PC-9 (cell line): ENCODE measurements at regions not wholly inside any gene's neighbourhood (a gene's known extent, or its start where the extent isn't known, plus 50 kb on each side); places are given as distances from the start of the nearest gene placed in this dataset.

Source experiments
- BruUV-seq: library from RNA; stranded (reverse); fragments of 400-500 nt; replicated peaks from 2 replicates; lab custom pipeline; 2021; lab: Mats Ljungman, UMichigan
- CTCF ChIA-PET: fragments of 300-600 bp; sonication (Branson Sonifier 250); formaldehyde crosslinking; loops from one replicate; lab custom pipeline; 2022; ENCODE audit warnings: antibody characterized with exemption; lab: Charles Lee
- POLR2A ChIA-PET: fragments of 300-600 bp; sonication (Branson Sonifier 250); formaldehyde crosslinking; loops from one replicate; lab custom pipeline; 2022; ENCODE audit warnings: antibody characterized with exemption; ENCODE audit not compliant: unreplicated experiment; lab: Charles Lee
- DNase-seq, 2 experiments: peaks; one replicate each; pipeline versions ENCODE4 v3.0.0 to v3.0.0-alpha.2; 2015 to 2022; ENCODE audit warnings: mixed read lengths in 1 of 2
- H2AFZ ChIP-seq: fragments of 200-600 bp; sonication (generic); 2 replicates; pipeline ENCODE4 v1.8.1; 2017; ENCODE audit warnings: antibody characterized with exemption
- H3F3A ChIP-seq: fragments of 200-600 bp; sonication (generic); 2 replicates; pipeline ENCODE4 v1.8.1; 2017; ENCODE audit warnings: antibody characterized with exemption, mild to moderate bottlenecking, low read depth; ENCODE audit not compliant: insufficient read depth
- H3K27ac ChIP-seq: fragments of 200-600 bp; sonication (generic); 2 replicates; pipeline ENCODE4 v1.6.1; 2016; ENCODE audit warnings: mixed run types
- H3K27me3 ChIP-seq: fragments of 200-600 bp; sonication (generic); 2 replicates; pipeline ENCODE4 v1.6.1; 2016; ENCODE audit warnings: low read depth, mixed run types; ENCODE audit not compliant: insufficient read depth
- H3K36me3 ChIP-seq: fragments of 200-600 bp; sonication (generic); 2 replicates; pipeline ENCODE4 v1.6.1; 2016; ENCODE audit warnings: low read depth, mixed run types
- H3K4me1 ChIP-seq: fragments of 200-600 bp; sonication (generic); replicated peaks from 2 replicates; pipeline ENCODE4 v1.6.1; 2016; ENCODE audit warnings: mixed run types; ENCODE audit not compliant: insufficient read depth
- H3K4me2 ChIP-seq: fragments of 200-600 bp; sonication (generic); 2 replicates; pipeline ENCODE4 v1.6.1; 2017; ENCODE audit warnings: mixed run types
- H3K4me3 ChIP-seq: fragments of 200-600 bp; sonication (generic); 2 replicates; pipeline ENCODE4 v1.6.1; 2016; ENCODE audit warnings: mixed run types
- H3K79me2 ChIP-seq: fragments of 200-600 bp; sonication (generic); 2 replicates; pipeline ENCODE4 v1.6.1; 2017; ENCODE audit warnings: low read depth, mixed run types
- H3K9me2 ChIP-seq: fragments of 200-600 bp; sonication (generic); 2 replicates; pipeline ENCODE4 v1.8.1; 2017; ENCODE audit warnings: mild to moderate bottlenecking; ENCODE audit not compliant: insufficient read depth
- H3K9me3 ChIP-seq: fragments of 200-600 bp; sonication (generic); 2 replicates; pipeline ENCODE4 v1.8.1; 2016; ENCODE audit warnings: low read depth; ENCODE audit not compliant: insufficient read depth
- H4K20me1 ChIP-seq: fragments of 200-600 bp; sonication (generic); 2 replicates; pipeline ENCODE4 v1.8.1; 2017; ENCODE audit not compliant: insufficient read depth
- EZH2 ChIP-seq: fragments of 200-600 bp; sonication (generic); IDR thresholded peaks from 2 replicates; pipeline ENCODE4 v1.8.0; 2017; ENCODE audit warnings: antibody characterized with exemption, low read depth
- intact Hi-C: fragments of 100-400 bp; cut with micrococcal nuclease; formaldehyde crosslinking; loops from one replicate; pipeline ENCODE4 v1.10.0; 2022; ENCODE audit not compliant: unreplicated experiment
- TF ChIP-seq, protein P1 (sequence below): fragments of 200-600 bp; sonication (generic); conservative IDR thresholded peaks from 2 replicates; pipeline ENCODE4 v1.6.1; 2017; ENCODE audit warnings: mixed run types, antibody characterized with exemption, mild to moderate bottlenecking, moderate library complexity

DNA sequence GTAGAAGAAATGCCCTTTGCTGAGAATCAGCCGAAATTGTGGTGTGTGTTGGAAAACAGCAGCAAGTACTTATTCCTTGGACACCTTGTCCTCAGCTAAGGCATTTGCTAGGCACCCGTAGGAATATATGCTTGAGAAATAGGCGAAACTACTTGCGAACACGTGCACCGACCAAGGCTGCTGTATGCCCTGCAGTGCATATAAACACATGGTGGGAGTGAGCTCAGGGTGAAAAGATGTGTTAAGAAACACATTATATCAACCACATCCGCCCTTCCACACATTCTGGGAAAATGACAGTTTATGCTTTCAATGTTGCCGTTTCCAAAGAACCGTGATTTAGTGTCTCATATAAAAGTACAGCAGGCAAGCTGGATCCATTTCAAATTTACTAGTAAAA is 199.2 kb downstream of the JCAD start:
- Histone ChIP-seq H3F3A (peaks cover 39% of the 10 kb centered on the region), H3K4me2 (no peak overlapping the region), H3K36me3 (no peaks in the 10 kb centered on the region), H3K79me2 (no peaks in the 10 kb centered on the region), H2AFZ (no peak overlapping the region), H3K4me1 (peaks cover 56% of the 10 kb centered on the region), H3K27me3 (no peaks in the 10 kb centered on the region), H4K20me1 (no peaks in the 10 kb centered on the region), H3K9me2 (no peaks in the 10 kb centered on the region), H3K27ac (no peak overlapping the region), H3K4me3 (no peak overlapping the region), H3K9me3 (no peaks in the 10 kb centered on the region)
- CTCF ChIA-PET: no interaction called here
- no peak for DNase-seq
- POLR2A ChIA-PET: interaction anchor here (0.6 kb wide), 2 partner anchors 17 to 325 kb away, joined by 3 read pairs; no protein-coding TSS in a partner anchor
- BruUV-seq: no TSS peak
- intact Hi-C loops: loop anchor here (5.0 kb wide), 2 partner anchors 103 to 327 kb away; no protein-coding TSS in a partner anchor
- TF ChIP-seq EZH2: no peak
- TF ChIP-seq, protein P1, sequence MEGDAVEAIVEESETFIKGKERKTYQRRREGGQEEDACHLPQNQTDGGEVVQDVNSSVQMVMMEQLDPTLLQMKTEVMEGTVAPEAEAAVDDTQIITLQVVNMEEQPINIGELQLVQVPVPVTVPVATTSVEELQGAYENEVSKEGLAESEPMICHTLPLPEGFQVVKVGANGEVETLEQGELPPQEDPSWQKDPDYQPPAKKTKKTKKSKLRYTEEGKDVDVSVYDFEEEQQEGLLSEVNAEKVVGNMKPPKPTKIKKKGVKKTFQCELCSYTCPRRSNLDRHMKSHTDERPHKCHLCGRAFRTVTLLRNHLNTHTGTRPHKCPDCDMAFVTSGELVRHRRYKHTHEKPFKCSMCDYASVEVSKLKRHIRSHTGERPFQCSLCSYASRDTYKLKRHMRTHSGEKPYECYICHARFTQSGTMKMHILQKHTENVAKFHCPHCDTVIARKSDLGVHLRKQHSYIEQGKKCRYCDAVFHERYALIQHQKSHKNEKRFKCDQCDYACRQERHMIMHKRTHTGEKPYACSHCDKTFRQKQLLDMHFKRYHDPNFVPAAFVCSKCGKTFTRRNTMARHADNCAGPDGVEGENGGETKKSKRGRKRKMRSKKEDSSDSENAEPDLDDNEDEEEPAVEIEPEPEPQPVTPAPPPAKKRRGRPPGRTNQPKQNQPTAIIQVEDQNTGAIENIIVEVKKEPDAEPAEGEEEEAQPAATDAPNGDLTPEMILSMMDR: no peak

DNA sequence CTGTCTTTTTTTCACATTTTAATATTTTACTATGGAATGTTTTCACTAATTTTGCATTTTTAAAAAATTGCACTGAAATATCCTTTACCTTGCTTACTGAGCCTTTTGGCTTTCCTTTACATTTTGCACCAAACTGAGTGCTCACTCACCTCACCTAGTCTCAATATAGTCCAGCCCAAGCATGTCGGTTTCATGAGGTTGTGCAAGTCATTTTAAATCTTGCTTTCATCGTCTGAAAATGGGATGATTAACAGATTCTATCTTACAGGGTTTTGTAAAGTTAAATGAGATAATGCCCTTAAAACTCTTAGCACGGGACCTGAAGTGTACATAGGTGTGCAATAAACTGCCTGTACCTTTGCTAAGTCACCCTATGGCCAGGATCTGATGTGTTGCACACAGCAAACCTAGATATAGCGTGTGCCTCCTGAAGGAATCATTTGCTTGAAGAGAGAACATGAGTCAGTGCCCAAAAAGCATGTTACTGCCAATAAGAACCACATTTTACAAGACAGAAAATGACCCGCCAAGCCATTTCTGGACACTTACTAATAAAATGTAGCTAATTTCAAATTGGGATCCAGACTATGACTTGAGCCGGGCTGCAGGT is 199.8 kb downstream of the JCAD start:
- ChIA-PET POLR2A (no interaction called here), CTCF (no interaction called here)
- Histone ChIP-seq H2AFZ (no peak overlapping the region), H3K4me1 (peaks cover 51% of the 10 kb centered on the region), H3K27me3 (no peaks in the 10 kb centered on the region), H3K4me3 (no peak overlapping the region), H3K36me3 (no peaks in the 10 kb centered on the region), H3K27ac (no peak overlapping the region), H3F3A (peaks cover 34% of the 10 kb centered on the region; the same call in 1 of the 2 replicates), H3K9me2 (no peaks in the 10 kb centered on the region), H3K4me2 (no peak overlapping the region), H3K79me2 (no peaks in the 10 kb centered on the region), H3K9me3 (no peaks in the 10 kb centered on the region), H4K20me1 (no peaks in the 10 kb centered on the region)
- no TSS peak for BruUV-seq
- intact Hi-C loops: loop anchor here (2.0 to 5.0 kb wide), 3 partner anchors 102 to 328 kb away; no protein-coding TSS in a partner anchor
- TF ChIP-seq, protein P1: no peak
- TF ChIP-seq EZH2: no peak
- DNase-seq: no peak

DNA sequence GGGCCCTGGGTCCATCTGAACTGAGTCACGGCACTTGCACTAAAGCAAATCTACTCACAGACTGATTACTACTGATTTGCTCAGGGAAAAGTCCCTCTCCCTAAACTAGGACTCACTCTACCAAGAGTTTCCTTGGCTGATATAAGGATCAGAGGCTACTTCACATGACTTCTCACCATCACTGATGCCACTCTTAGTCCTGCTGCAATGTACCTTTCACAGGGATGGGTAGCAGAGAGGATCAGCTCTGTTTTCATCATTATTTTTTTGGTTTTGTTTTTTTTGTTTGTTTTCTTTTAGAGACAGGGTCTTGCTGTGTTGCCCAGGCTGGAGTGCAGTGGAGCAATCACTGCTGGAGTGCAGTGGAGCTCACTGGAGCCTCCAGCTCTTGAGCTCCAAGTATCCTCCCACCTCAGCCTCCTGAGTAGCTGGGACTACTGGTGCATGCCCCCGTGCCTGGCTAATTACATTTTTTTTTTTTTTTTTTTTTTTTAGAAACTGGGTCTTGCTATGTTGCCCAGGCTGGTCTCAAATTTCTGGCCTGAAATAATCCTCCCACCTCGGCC is 200.6 kb downstream of the JCAD start:
- Histone ChIP-seq H3K27ac (peak overlapping the region; percentile 60), H3K4me2 (peak overlapping the region; percentile 68), H3K4me3 (no peak overlapping the region), H3K9me2 (no peaks in the 10 kb centered on the region), H3K36me3 (no peaks in the 10 kb centered on the region), H4K20me1 (no peaks in the 10 kb centered on the region), H3K27me3 (no peaks in the 10 kb centered on the region), H3K9me3 (no peaks in the 10 kb centered on the region), H3K4me1 (peaks cover 43% of the 10 kb centered on the region), H2AFZ (peak overlapping the region; percentile 52; the same call in 1 of the 2 replicates), H3F3A (peaks cover 27% of the 10 kb centered on the region; the same call in 1 of the 2 replicates), H3K79me2 (no peaks in the 10 kb centered on the region)
- intact Hi-C loops: loop anchor here (1.0 to 2.0 kb wide), 5 partner anchors 46 to 200 kb away; no protein-coding TSS in a partner anchor
- ChIA-PET CTCF (no interaction called here), POLR2A (interaction anchor here (0.6 to 1.1 kb wide), 3 partner anchors 55 to 124 kb away, joined by 3 to 6 read pairs (median 3); no protein-coding TSS in a partner anchor)
- BruUV-seq: no TSS peak
- no peak for DNase-seq
- TF ChIP-seq EZH2: no peak
- TF ChIP-seq, protein P1: peak; percentile 40; the same call in 1 of the 2 replicates
